H1 (cell line): ENCODE measurements at regions not wholly inside any gene's neighbourhood (a gene's known extent, or its start where the extent isn't known, plus 50 kb on each side); places are given as distances from the start of the nearest gene placed in this dataset.

Experiments used
- EGR1 ChIP-seq: IDR thresholded peaks from 2 replicates; pipeline ENCODE4 v1.6.1; 2011; ENCODE audit warnings: low read depth, low read length, borderline replicate concordance
- TF ChIP-seq, protein P1 (sequence below): fragments of 300-600 bp; sonication (generic); IDR thresholded peaks from 2 replicates; pipeline ENCODE4 v1.7.1; 2012; ENCODE audit warnings: low read length, moderate library complexity, mild to moderate bottlenecking, inconsistent platforms; ENCODE audit not compliant: insufficient replicate concordance

DNA sequence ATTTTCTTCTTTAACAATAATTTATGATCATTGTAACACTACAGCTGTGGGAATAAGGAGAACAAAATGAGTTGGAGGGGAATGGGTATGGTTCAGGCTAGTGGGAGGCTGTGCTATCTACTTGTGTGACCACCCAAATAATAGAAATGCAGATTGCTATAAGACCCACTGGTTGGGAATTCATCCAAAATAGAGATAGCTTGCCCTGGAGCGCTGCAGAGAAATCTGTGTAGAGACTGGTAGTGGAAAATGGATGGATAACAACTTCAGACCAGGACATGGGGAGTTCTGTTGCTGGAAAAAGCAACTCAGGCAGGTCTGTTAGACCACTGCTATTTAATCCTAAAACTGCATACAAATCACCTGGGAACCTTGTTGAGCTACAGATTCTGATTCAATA is 137.1 kb upstream of the MKLN1 start (continued):
- TF ChIP-seq, protein P1, sequence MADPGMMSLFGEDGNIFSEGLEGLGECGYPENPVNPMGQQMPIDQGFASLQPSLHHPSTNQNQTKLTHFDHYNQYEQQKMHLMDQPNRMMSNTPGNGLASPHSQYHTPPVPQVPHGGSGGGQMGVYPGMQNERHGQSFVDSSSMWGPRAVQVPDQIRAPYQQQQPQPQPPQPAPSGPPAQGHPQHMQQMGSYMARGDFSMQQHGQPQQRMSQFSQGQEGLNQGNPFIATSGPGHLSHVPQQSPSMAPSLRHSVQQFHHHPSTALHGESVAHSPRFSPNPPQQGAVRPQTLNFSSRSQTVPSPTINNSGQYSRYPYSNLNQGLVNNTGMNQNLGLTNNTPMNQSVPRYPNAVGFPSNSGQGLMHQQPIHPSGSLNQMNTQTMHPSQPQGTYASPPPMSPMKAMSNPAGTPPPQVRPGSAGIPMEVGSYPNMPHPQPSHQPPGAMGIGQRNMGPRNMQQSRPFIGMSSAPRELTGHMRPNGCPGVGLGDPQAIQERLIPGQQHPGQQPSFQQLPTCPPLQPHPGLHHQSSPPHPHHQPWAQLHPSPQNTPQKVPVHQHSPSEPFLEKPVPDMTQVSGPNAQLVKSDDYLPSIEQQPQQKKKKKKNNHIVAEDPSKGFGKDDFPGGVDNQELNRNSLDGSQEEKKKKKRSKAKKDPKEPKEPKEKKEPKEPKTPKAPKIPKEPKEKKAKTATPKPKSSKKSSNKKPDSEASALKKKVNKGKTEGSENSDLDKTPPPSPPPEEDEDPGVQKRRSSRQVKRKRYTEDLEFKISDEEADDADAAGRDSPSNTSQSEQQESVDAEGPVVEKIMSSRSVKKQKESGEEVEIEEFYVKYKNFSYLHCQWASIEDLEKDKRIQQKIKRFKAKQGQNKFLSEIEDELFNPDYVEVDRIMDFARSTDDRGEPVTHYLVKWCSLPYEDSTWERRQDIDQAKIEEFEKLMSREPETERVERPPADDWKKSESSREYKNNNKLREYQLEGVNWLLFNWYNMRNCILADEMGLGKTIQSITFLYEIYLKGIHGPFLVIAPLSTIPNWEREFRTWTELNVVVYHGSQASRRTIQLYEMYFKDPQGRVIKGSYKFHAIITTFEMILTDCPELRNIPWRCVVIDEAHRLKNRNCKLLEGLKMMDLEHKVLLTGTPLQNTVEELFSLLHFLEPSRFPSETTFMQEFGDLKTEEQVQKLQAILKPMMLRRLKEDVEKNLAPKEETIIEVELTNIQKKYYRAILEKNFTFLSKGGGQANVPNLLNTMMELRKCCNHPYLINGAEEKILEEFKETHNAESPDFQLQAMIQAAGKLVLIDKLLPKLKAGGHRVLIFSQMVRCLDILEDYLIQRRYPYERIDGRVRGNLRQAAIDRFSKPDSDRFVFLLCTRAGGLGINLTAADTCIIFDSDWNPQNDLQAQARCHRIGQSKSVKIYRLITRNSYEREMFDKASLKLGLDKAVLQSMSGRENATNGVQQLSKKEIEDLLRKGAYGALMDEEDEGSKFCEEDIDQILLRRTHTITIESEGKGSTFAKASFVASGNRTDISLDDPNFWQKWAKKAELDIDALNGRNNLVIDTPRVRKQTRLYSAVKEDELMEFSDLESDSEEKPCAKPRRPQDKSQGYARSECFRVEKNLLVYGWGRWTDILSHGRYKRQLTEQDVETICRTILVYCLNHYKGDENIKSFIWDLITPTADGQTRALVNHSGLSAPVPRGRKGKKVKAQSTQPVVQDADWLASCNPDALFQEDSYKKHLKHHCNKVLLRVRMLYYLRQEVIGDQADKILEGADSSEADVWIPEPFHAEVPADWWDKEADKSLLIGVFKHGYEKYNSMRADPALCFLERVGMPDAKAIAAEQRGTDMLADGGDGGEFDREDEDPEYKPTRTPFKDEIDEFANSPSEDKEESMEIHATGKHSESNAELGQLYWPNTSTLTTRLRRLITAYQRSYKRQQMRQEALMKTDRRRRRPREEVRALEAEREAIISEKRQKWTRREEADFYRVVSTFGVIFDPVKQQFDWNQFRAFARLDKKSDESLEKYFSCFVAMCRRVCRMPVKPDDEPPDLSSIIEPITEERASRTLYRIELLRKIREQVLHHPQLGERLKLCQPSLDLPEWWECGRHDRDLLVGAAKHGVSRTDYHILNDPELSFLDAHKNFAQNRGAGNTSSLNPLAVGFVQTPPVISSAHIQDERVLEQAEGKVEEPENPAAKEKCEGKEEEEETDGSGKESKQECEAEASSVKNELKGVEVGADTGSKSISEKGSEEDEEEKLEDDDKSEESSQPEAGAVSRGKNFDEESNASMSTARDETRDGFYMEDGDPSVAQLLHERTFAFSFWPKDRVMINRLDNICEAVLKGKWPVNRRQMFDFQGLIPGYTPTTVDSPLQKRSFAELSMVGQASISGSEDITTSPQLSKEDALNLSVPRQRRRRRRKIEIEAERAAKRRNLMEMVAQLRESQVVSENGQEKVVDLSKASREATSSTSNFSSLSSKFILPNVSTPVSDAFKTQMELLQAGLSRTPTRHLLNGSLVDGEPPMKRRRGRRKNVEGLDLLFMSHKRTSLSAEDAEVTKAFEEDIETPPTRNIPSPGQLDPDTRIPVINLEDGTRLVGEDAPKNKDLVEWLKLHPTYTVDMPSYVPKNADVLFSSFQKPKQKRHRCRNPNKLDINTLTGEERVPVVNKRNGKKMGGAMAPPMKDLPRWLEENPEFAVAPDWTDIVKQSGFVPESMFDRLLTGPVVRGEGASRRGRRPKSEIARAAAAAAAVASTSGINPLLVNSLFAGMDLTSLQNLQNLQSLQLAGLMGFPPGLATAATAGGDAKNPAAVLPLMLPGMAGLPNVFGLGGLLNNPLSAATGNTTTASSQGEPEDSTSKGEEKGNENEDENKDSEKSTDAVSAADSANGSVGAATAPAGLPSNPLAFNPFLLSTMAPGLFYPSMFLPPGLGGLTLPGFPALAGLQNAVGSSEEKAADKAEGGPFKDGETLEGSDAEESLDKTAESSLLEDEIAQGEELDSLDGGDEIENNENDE = peak; percentile 21
- TF ChIP-seq EGR1 = no peak
